ENCODE measurements at regions not wholly inside any gene's neighbourhood (a gene's known extent, or its start where the extent isn't known, plus 50 kb on each side); places are given as distances from the start of the nearest gene placed in this dataset.

GRCh38 chr10:36946598-36946997 is 178.8 kb upstream of the ANKRD30A start:
- Mint-ChIP-seq H3K9me3 (peaks cover 7 to 27% (median 8%) of the 10 kb centered on the region in 3 donors), H3K4me3 (no peak overlapping the region), H3K4me1 (no peaks in the 10 kb centered on the region), H3K36me3 (no peaks in the 10 kb centered on the region), H3K27ac (no peak overlapping the region), H3K27me3 (no peaks in the 10 kb centered on the region)
- no peaks in the 10 kb centered on the region for H3K36me3 ChIP-seq (ENCODE audit: control insufficient read depth in 2 of 2, extremely low read depth in 1 of 2, insufficient read depth in 1 of 2, low read length in 1 of 2)
- ChIA-PET CTCF (interaction anchor here in 1 of 2 donors (0.6 kb wide), 1 partner anchor 700 kb away, joined by 3 read pairs; no protein-coding TSS in a partner anchor), POLR2A (no interaction called here)
- no peak overlapping the region for H3K4me3 ChIP-seq (ENCODE audit: control insufficient read depth in 1 of 2, extremely low read depth in 1 of 2, low read length in 1 of 2)
- H3K27me3 ChIP-seq (replicated peaks in 1 of 2; ENCODE audit: control insufficient read depth in 2 of 2, extremely low read depth in 1 of 2, insufficient read depth in 2 of 2, low read length in 1 of 2), result no peaks in the 10 kb centered on the region
- no CpG with 5 or more reads among the region's 2 CpGs for WGBS (ENCODE audit: insufficient coverage)
- no peaks in the 10 kb centered on the region for H3K4me1 ChIP-seq (ENCODE audit: control insufficient read depth in 1 of 2, extremely low read depth in 1 of 2, insufficient read depth in 2 of 2, low read length in 2 of 2)
- H3K27ac ChIP-seq (ENCODE audit: low read length), result no peak overlapping the region
- DNase-seq (no peak), ATAC-seq (replicated peaks in 1 of 4) (no peak)
- no peaks in the 10 kb centered on the region for H3K9me3 ChIP-seq

DNA sequence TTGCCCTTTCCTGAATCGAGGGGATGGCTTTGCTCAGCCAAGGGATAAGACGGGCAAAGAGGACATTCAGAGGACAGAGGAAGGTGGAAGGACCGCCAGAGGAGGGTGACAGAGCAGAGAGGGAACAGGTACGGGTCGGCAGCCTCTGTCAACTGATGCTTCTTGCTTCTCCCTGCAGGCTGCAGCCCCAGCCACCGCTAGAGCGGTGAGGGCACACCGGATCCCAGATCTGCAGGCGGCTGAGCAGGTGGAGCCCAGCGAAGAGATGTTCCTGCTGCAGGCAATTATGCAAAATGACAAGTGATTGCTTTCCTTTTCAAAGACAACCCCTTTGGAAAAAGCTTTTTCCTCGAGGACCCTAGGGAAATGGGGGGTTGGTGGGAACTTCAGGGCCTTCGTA is 181.9 kb upstream of the ANKRD30A start:
- DNase-seq (no peak), ATAC-seq (replicated peaks in 1 of 4) (no peak)
- ChIA-PET POLR2A (interaction anchor here in 1 of 2 donors (0.6 kb wide), 1 partner anchor 154 kb away, joined by 8 read pairs; no protein-coding TSS in a partner anchor), CTCF (no interaction called here)
- no peak overlapping the region for H3K27ac ChIP-seq (ENCODE audit: low read length)
- Mint-ChIP-seq H3K36me3 (no peaks in the 10 kb centered on the region), H3K4me1 (no peaks in the 10 kb centered on the region), H3K4me3 (no peak overlapping the region), H3K27ac (no peak overlapping the region), H3K27me3 (no peaks in the 10 kb centered on the region), H3K9me3 (peaks cover 8 to 23% (median 10%) of the 10 kb centered on the region in 3 donors)
- H3K4me1 ChIP-seq (ENCODE audit: control insufficient read depth in 1 of 2, extremely low read depth in 1 of 2, insufficient read depth in 2 of 2, low read length in 2 of 2), result no peaks in the 10 kb centered on the region
- H3K4me3 ChIP-seq (ENCODE audit: control insufficient read depth in 1 of 2, extremely low read depth in 1 of 2, low read length in 1 of 2), result no peak overlapping the region
- no peaks in the 10 kb centered on the region for H3K36me3 ChIP-seq (ENCODE audit: control insufficient read depth in 2 of 2, extremely low read depth in 1 of 2, insufficient read depth in 1 of 2, low read length in 1 of 2)
- H3K27me3 ChIP-seq (replicated peaks in 1 of 2; ENCODE audit: control insufficient read depth in 2 of 2, extremely low read depth in 1 of 2, insufficient read depth in 2 of 2, low read length in 1 of 2), result no peaks in the 10 kb centered on the region
- WGBS (ENCODE audit: insufficient coverage), result 74% methylated on average over 11 of the region's 12 CpGs
- H3K9me3 ChIP-seq, result peaks cover 3% of the 10 kb centered on the region

- ChIA-PET CTCF (no interaction called here), POLR2A (no interaction called here)
- Mint-ChIP-seq H3K27ac (no peak overlapping the region), H3K4me1 (no peaks in the 10 kb centered on the region), H3K36me3 (no peaks in the 10 kb centered on the region), H3K9me3 (peaks cover 8 to 20% (median 10%) of the 10 kb centered on the region in 3 donors), H3K4me3 (no peak overlapping the region), H3K27me3 (no peaks in the 10 kb centered on the region)
- 94% methylated on average over 7 of the region's 8 CpGs for WGBS (ENCODE audit: insufficient coverage)
- no peak overlapping the region for H3K4me3 ChIP-seq (ENCODE audit: control insufficient read depth in 1 of 2, extremely low read depth in 1 of 2, low read length in 1 of 2)
- H3K36me3 ChIP-seq (ENCODE audit: control insufficient read depth in 2 of 2, extremely low read depth in 1 of 2, insufficient read depth in 1 of 2, low read length in 1 of 2), result no peaks in the 10 kb centered on the region
- no peak overlapping the region for H3K27ac ChIP-seq (ENCODE audit: low read length)
- peaks cover 3% of the 10 kb centered on the region for H3K9me3 ChIP-seq
- H3K27me3 ChIP-seq (replicated peaks in 1 of 2; ENCODE audit: control insufficient read depth in 2 of 2, extremely low read depth in 1 of 2, insufficient read depth in 2 of 2, low read length in 1 of 2), result no peaks in the 10 kb centered on the region
- ATAC-seq (replicated peaks in 1 of 4) (no peak), DNase-seq (no peak)
- no peaks in the 10 kb centered on the region for H3K4me1 ChIP-seq (ENCODE audit: control insufficient read depth in 1 of 2, extremely low read depth in 1 of 2, insufficient read depth in 2 of 2, low read length in 2 of 2)
These were observed 182.8 kb upstream of the ANKRD30A start for GRCh38 chr10:36942616-36943015.

- Histone ChIP-seq H3K4me1 (ENCODE audit: control insufficient read depth in 1 of 2, extremely low read depth in 1 of 2, insufficient read depth in 2 of 2, low read length in 2 of 2) (no peaks in the 10 kb centered on the region), H3K27ac (ENCODE audit: low read length) (no peak overlapping the region), H3K36me3 (ENCODE audit: control insufficient read depth in 2 of 2, extremely low read depth in 1 of 2, insufficient read depth in 1 of 2, low read length in 1 of 2) (no peaks in the 10 kb centered on the region), H3K9me3 (no peaks in the 10 kb centered on the region), H3K4me3 (ENCODE audit: control insufficient read depth in 1 of 2, extremely low read depth in 1 of 2, low read length in 1 of 2) (no peak overlapping the region), H3K27me3 (replicated peaks in 1 of 2; ENCODE audit: control insufficient read depth in 2 of 2, extremely low read depth in 1 of 2, insufficient read depth in 2 of 2, low read length in 1 of 2) (no peaks in the 10 kb centered on the region)
- DNase-seq (no peak), ATAC-seq (replicated peaks in 1 of 4) (no peak)
- Mint-ChIP-seq H3K4me1 (no peaks in the 10 kb centered on the region), H3K27me3 (no peaks in the 10 kb centered on the region), H3K4me3 (no peak overlapping the region), H3K9me3 (peaks cover 0 to 8% (median 0%) of the 10 kb centered on the region in 3 donors), H3K36me3 (no peaks in the 10 kb centered on the region), H3K27ac (no peak overlapping the region)
- WGBS (ENCODE audit: insufficient coverage), result no CpG with 5 or more reads among the region's 2 CpGs
- POLR2A ChIA-PET, result no interaction called here
- CTCF ChIA-PET, result no interaction called here
These were observed 222.4 kb upstream of the ANKRD30A start for GRCh38 chr10:36903040-36903439.

DNA sequence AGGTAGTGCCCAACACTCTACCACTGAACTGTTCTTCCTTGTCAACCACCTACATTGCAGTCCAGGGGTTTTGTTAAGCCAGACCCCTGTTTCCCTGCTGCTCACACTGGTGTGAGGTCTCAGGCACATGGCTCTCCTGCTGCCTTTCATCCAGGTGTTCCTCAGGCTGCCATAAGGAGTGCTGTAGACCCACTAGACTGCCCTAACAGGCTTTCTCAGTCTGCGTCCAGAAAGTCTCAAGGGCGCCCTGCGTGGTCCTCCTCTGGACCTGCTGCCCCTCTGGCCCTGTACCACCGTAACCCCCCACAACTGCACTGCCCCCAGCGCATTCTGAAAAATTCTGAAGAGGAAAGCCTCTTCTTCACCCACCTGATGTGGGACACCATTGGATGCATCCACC is 225.7 kb upstream of the ANKRD30A start:
- no peaks in the 10 kb centered on the region for H3K36me3 Mint-ChIP-seq

DNA sequence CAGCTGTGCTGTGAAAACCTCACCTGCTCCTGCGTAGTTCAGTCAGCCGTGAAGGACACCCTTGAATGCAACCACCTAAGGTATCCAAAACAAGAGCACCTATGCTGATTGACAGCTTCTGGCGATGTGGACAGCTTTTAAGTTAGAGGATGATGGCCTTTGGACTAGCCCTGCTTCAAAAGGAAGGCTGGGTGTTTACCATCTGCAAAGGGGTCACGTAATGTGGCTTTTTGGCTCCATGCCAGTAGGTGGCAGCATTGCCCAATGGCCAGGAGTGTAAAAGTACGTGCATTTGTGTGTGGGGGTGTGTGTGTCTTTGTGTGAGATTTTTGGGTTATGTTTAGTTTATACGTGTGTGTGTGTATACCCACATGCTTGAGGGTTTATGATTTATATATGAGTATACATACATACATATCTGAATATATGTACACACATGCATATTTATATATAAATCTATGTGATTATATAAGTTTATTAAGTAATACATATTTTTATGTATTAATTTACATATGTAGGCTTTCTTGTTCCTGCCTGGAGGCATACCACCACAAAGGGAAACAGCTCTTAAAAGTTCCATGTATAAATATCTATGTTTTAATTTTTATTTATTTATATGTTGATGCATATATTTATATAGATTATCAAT is 236.3 kb upstream of the ANKRD30A start:
- no peaks in the 10 kb centered on the region for H3K9me3 Mint-ChIP-seq
- H3K27me3 Mint-ChIP-seq, result no peaks in the 10 kb centered on the region
- ChIA-PET CTCF (no interaction called here), POLR2A (no interaction called here)
- peak in 14 of 35 experiments; percentile 2 to 42 (median 8) for DNase-seq
- no peak overlapping the region for H3K27ac Mint-ChIP-seq
- ATAC-seq (replicated peaks in 1 of 4), result no peak
- H3K4me1 Mint-ChIP-seq, result no peaks in the 10 kb centered on the region
- Histone ChIP-seq H3K36me3 (ENCODE audit: control insufficient read depth in 2 of 2, extremely low read depth in 1 of 2, insufficient read depth in 1 of 2, low read length in 1 of 2) (no peaks in the 10 kb centered on the region), H3K27me3 (replicated peaks in 1 of 2; ENCODE audit: control insufficient read depth in 2 of 2, extremely low read depth in 1 of 2, insufficient read depth in 2 of 2, low read length in 1 of 2) (no peaks in the 10 kb centered on the region), H3K27ac (ENCODE audit: low read length) (no peak overlapping the region), H3K4me1 (ENCODE audit: control insufficient read depth in 1 of 2, extremely low read depth in 1 of 2, insufficient read depth in 2 of 2, low read length in 2 of 2) (no peaks in the 10 kb centered on the region), H3K9me3 (no peaks in the 10 kb centered on the region), H3K4me3 (ENCODE audit: control insufficient read depth in 1 of 2, extremely low read depth in 1 of 2, low read length in 1 of 2) (no peak overlapping the region)
- H3K4me3 Mint-ChIP-seq, result no peak overlapping the region
- 25% methylated on average over 3 of the region's 6 CpGs for WGBS (ENCODE audit: insufficient coverage)
- H3K36me3 Mint-ChIP-seq, result no peaks in the 10 kb centered on the region

More for the DNA sequence above, 225.7 kb upstream of the ANKRD30A start:
- no peak overlapping the region for H3K27ac Mint-ChIP-seq
- H3K4me1 Mint-ChIP-seq, result no peaks in the 10 kb centered on the region
- WGBS (ENCODE audit: insufficient coverage), result 67% methylated on average over 5 of the region's 5 CpGs
- POLR2A ChIA-PET, result no interaction called here
- CTCF ChIA-PET, result no interaction called here
- no peaks in the 10 kb centered on the region for H3K27me3 ChIP-seq (replicated peaks in 1 of 2; ENCODE audit: control insufficient read depth in 2 of 2, extremely low read depth in 1 of 2, insufficient read depth in 2 of 2, low read length in 1 of 2)
- no peaks in the 10 kb centered on the region for H3K9me3 ChIP-seq
- no peak overlapping the region for H3K4me3 ChIP-seq (ENCODE audit: control insufficient read depth in 1 of 2, extremely low read depth in 1 of 2, low read length in 1 of 2)
- no peaks in the 10 kb centered on the region for H3K27me3 Mint-ChIP-seq
- H3K4me1 ChIP-seq (ENCODE audit: control insufficient read depth in 1 of 2, extremely low read depth in 1 of 2, insufficient read depth in 2 of 2, low read length in 2 of 2), result no peaks in the 10 kb centered on the region
- ATAC-seq (replicated peaks in 1 of 4), result no peak
- H3K4me3 Mint-ChIP-seq, result no peak overlapping the region
- no peak for DNase-seq
- peaks cover 0 to 8% (median 5%) of the 10 kb centered on the region in 3 donors for H3K9me3 Mint-ChIP-seq
- no peak overlapping the region for H3K27ac ChIP-seq (ENCODE audit: low read length)
- no peaks in the 10 kb centered on the region for H3K36me3 ChIP-seq (ENCODE audit: control insufficient read depth in 2 of 2, extremely low read depth in 1 of 2, insufficient read depth in 1 of 2, low read length in 1 of 2)
